Upper lobe of right lung (tissue), 1 donor: ENCODE measurements at regions not wholly inside any gene's neighbourhood (a gene's known extent, or its start where the extent isn't known, plus 50 kb on each side); places are given as distances from the start of the nearest gene placed in this dataset.
"Not testable (repeated sequence)": the region's sequence is repeated elsewhere in the genome, so short reads cannot be mapped to it uniquely, and the experiment has no call there.

Experiments
- ATAC-seq: fragments of 200-7000 bp; cut with Tn5 transposase; one replicate; pipeline ENCODE4 v1.9.1; 2020; ENCODE audit warnings: mild to moderate bottlenecking, moderate library complexity
- DNase-seq: peaks from one replicate; pipeline ENCODE4 v3.0.0-alpha.2; 2020
- H3K27ac ChIP-seq: fragments of 200-600 bp; one replicate; pipeline ENCODE4 v1.8.0; 2022
- H3K27me3 ChIP-seq: fragments of 200-600 bp; one replicate; pipeline ENCODE4 v1.8.0; 2022; ENCODE audit warnings: mild to moderate bottlenecking
- H3K36me3 ChIP-seq: fragments of 200-600 bp; one replicate; pipeline ENCODE4 v1.8.0; 2022
- H3K4me1 ChIP-seq: fragments of 200-600 bp; one replicate; pipeline ENCODE4 v1.8.0; 2022
- H3K4me3 ChIP-seq: fragments of 200-600 bp; one replicate; pipeline ENCODE4 v1.8.0; 2022; ENCODE audit warnings: mild to moderate bottlenecking
- H3K9me3 ChIP-seq: fragments of 200-600 bp; one replicate; pipeline ENCODE4 v1.8.0; 2022
- CTCF ChIP-seq: fragments of 200-600 bp; IDR thresholded peaks from one replicate; pipeline ENCODE4 v1.8.0; 2022; ENCODE audit warnings: antibody characterized with exemption
- intact Hi-C: fragments of 100-400 bp; cut with DNase I; formaldehyde crosslinking; loops from one replicate; pipeline ENCODE4 v1.11.0; 2022
- donor health status: DM: no; HTN: yes; CAD: no; lungs with severe emphysema.

- ATAC-seq: peak; percentile 76
- no peak overlapping the region for H3K4me3 ChIP-seq
- no peak for DNase-seq
- no peak overlapping the region for H3K27ac ChIP-seq
- no peaks in the 10 kb centered on the region for H3K4me1 ChIP-seq
- H3K36me3 ChIP-seq: no peaks in the 10 kb centered on the region
- TF ChIP-seq CTCF: no peak
- peaks cover 3% of the 10 kb centered on the region for H3K9me3 ChIP-seq
- no peaks in the 10 kb centered on the region for H3K27me3 ChIP-seq
- intact Hi-C loops: no loop called here
Observed at GRCh38 chr5:158502686-158503085, 597.0 kb downstream of the EBF1 start.

DNA sequence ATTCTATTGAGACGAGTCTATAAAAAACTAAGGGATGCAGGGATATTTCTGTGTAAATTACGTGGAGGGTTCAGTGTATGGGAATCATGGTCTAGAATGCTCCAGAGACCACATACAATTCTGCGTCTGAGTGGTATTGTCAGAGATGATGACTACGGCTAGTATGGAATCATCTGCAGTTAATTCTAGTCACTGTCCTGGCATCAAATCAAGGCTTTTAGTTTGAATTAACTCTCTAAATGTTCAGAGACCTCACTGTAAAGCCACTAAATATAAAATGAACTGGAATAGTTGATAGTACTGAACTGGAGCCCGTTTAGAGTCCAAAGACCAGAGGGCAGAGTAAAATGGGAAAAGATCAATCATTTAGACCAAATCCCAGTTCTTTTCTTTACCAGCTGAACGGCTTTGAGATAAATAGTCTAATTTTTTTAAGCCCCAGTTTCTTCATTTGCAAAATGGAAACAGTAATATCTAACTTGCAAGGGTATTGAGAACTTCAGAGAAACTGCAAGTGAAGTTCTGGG is 599.8 kb downstream of the EBF1 start:
- TF ChIP-seq CTCF: no peak
- Histone ChIP-seq H3K4me3 (no peak overlapping the region), H3K27me3 (no peaks in the 10 kb centered on the region), H3K27ac (no peak overlapping the region), H3K9me3 (no peaks in the 10 kb centered on the region), H3K4me1 (no peaks in the 10 kb centered on the region), H3K36me3 (no peaks in the 10 kb centered on the region)
- intact Hi-C loops: no loop called here
- no peak for DNase-seq
- no peak for ATAC-seq

- no peaks in the 10 kb centered on the region for H3K27me3 ChIP-seq
- no peak for DNase-seq
- TF ChIP-seq CTCF: no peak
- H3K4me3 ChIP-seq: no peak overlapping the region
- H3K27ac ChIP-seq: no peak overlapping the region
- ATAC-seq: no peak
- no peaks in the 10 kb centered on the region for H3K9me3 ChIP-seq
- intact Hi-C loops: no loop called here
- no peaks in the 10 kb centered on the region for H3K36me3 ChIP-seq
- H3K4me1 ChIP-seq: no peaks in the 10 kb centered on the region
Observed at GRCh38 chr5:158499075-158499891, 600.4 kb downstream of the EBF1 start.

DNA sequence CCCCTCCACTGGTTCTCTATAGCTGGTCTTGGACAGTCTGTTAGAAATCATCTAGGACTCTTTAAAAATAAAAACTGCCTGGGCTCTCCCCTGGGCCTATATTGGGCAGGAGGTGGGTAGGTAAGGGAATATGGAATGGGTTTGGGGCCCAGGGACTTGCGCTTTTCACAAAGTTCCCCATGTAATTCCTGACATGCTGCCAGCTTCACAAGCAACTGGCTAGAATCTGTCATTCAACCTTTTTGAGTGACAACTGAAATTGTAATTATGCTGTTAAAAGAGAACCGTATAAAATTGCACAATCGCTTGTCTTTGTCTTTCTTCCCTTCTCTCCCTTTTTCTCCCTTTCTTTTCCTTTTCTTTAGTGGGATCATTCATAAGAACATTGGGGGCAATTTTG is 603.1 kb downstream of the EBF1 start:
- Histone ChIP-seq H3K27ac (no peak overlapping the region), H3K9me3 (no peaks in the 10 kb centered on the region), H3K4me3 (no peak overlapping the region), H3K36me3 (no peaks in the 10 kb centered on the region), H3K27me3 (no peaks in the 10 kb centered on the region), H3K4me1 (no peaks in the 10 kb centered on the region)
- TF ChIP-seq CTCF: no peak
- DNase-seq (no peak), ATAC-seq (no peak)
- intact Hi-C loops: no loop called here

- Histone ChIP-seq H3K9me3 (no peaks in the 10 kb centered on the region), H3K27ac (no peak overlapping the region), H3K36me3 (no peaks in the 10 kb centered on the region), H3K27me3 (no peaks in the 10 kb centered on the region), H3K4me1 (no peaks in the 10 kb centered on the region), H3K4me3 (no peak overlapping the region)
- DNase-seq (no peak), ATAC-seq (no peak)
- no peak for TF ChIP-seq CTCF
- intact Hi-C loops: no loop called here
Observed at GRCh38 chr5:158494541-158494940, 605.2 kb downstream of the EBF1 start.

- ATAC-seq, H3K4me1 ChIP-seq, H3K27me3 ChIP-seq, H3K27ac ChIP-seq, H3K36me3 ChIP-seq, DNase-seq, H3K9me3 ChIP-seq, H3K4me3 ChIP-seq, intact Hi-C loops: not testable (repeated sequence)
Observed at GRCh38 chr5:158494044-158494443, 605.7 kb downstream of the EBF1 start.
